ENCODE measurements at regions not wholly inside any gene's neighbourhood (a gene's known extent, or its start where the extent isn't known, plus 50 kb on each side); places are given as distances from the start of the nearest gene placed in this dataset.

DNA sequence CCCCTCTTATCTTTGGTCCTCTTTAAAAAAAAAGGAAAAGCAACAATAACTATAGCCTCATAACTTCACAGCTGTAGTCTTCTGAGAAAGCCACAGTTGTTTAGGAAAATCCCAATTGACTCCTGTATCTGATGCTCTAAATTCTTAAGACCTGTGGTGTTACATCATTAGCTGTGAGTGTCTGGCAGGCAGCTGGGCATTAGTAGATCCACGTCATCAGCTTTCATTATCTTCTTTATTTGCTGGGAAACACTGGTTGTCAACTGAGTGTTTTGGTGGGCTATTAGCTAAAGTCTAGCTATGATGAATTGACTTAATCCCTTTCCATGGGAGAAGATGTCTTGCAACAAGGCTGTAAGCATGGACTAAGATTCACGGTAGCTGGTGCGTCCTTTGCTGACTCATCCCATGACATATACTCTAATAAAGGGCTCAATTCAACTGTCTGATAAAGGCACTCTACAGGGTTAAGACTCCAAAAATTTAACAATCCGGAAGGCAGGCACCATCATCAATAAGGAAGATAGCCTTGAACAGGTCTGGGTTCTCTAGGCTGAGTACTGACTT is 517.2 kb downstream of the PLCL1 start:
- no peaks in the 10 kb centered on the region for H3K79me2 ChIP-seq
- H3K27ac ChIP-seq: no peak overlapping the region
- no peaks in the 10 kb centered on the region for H3K9me2 ChIP-seq (replicated peaks; ENCODE audit: insufficient read depth)
- no peaks in the 10 kb centered on the region for H3K4me1 ChIP-seq (ENCODE audit: insufficient read depth)
- DNase-seq (ENCODE audit: low spot score): no peak
- TF ChIP-seq EZH2 (IDR thresholded peaks at IDR 0.05; ENCODE audit: borderline replicate concordance) (no peak), EZH2phosphoT487 (IDR thresholded peaks at IDR 0.05; ENCODE audit: low read depth, severe bottlenecking, unreplicated experiment) (no peak)
- TF ChIP-seq, protein P1, sequence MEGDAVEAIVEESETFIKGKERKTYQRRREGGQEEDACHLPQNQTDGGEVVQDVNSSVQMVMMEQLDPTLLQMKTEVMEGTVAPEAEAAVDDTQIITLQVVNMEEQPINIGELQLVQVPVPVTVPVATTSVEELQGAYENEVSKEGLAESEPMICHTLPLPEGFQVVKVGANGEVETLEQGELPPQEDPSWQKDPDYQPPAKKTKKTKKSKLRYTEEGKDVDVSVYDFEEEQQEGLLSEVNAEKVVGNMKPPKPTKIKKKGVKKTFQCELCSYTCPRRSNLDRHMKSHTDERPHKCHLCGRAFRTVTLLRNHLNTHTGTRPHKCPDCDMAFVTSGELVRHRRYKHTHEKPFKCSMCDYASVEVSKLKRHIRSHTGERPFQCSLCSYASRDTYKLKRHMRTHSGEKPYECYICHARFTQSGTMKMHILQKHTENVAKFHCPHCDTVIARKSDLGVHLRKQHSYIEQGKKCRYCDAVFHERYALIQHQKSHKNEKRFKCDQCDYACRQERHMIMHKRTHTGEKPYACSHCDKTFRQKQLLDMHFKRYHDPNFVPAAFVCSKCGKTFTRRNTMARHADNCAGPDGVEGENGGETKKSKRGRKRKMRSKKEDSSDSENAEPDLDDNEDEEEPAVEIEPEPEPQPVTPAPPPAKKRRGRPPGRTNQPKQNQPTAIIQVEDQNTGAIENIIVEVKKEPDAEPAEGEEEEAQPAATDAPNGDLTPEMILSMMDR (IDR thresholded peaks at IDR 0.05; ENCODE audit: poor library complexity): no peak
- no peak overlapping the region for H3K4me3 ChIP-seq
- H3K27me3 ChIP-seq: no peaks in the 10 kb centered on the region
- no peak overlapping the region for H3K4me2 ChIP-seq
- no peaks in the 10 kb centered on the region for H3K36me3 ChIP-seq (replicated peaks; ENCODE audit: insufficient read depth, low read depth)
- no peak overlapping the region for H2AFZ ChIP-seq
- no peaks in the 10 kb centered on the region for H4K20me1 ChIP-seq (ENCODE audit: insufficient read depth, poor library complexity, severe bottlenecking)
- no peaks in the 10 kb centered on the region for H3K9me3 ChIP-seq (ENCODE audit: low read depth)
- 79% methylated on average over 4 of the region's 4 CpGs for WGBS (ENCODE audit: low lambda C conversion rate, missing lambda C conversion rate)

DNA sequence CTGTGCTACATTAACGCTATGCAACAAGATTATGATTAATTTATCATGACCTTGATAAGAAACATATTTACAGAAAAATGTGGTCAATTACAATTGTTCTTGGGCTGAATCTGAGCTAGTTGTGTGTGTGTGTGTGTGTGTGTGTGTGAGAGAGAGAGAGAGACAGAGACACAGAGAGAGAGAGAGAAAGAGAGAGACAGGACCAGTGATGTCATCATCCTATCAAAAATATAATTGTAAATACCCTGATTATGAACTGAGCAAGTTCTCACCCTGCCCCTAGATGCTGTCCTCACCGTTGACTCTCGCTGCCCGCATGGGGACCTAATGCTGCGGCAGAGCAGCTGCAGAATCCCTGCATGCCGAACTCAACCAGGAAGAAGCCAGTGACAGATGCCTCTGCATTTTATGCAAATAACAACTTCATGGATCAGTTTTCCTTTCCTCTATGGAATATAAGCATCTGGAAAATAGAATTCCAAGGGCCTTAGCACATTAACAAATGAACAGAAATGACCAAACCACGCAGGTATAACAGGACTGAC is 512.5 kb downstream of the PLCL1 start:
- no peak overlapping the region for H2AFZ ChIP-seq
- H4K20me1 ChIP-seq (ENCODE audit: insufficient read depth, poor library complexity, severe bottlenecking): no peaks in the 10 kb centered on the region
- 67% methylated on average over 7 of the region's 7 CpGs for WGBS (ENCODE audit: low lambda C conversion rate, missing lambda C conversion rate)
- no peak for DNase-seq (ENCODE audit: low spot score)
- TF ChIP-seq, protein P1 (IDR thresholded peaks at IDR 0.05; ENCODE audit: poor library complexity): no peak
- TF ChIP-seq EZH2 (IDR thresholded peaks at IDR 0.05; ENCODE audit: borderline replicate concordance) (no peak), EZH2phosphoT487 (IDR thresholded peaks at IDR 0.05; ENCODE audit: low read depth, severe bottlenecking, unreplicated experiment) (no peak)
- no peaks in the 10 kb centered on the region for H3K36me3 ChIP-seq (replicated peaks; ENCODE audit: insufficient read depth, low read depth)
- H3K4me3 ChIP-seq: no peak overlapping the region
- no peak overlapping the region for H3K4me2 ChIP-seq
- H3K79me2 ChIP-seq: no peaks in the 10 kb centered on the region
- no peaks in the 10 kb centered on the region for H3K9me3 ChIP-seq (ENCODE audit: low read depth)
- H3K9me2 ChIP-seq (replicated peaks; ENCODE audit: insufficient read depth): no peaks in the 10 kb centered on the region
- no peak overlapping the region for H3K27ac ChIP-seq
- H3K27me3 ChIP-seq: no peaks in the 10 kb centered on the region
- H3K4me1 ChIP-seq (ENCODE audit: insufficient read depth): no peaks in the 10 kb centered on the region

DNA sequence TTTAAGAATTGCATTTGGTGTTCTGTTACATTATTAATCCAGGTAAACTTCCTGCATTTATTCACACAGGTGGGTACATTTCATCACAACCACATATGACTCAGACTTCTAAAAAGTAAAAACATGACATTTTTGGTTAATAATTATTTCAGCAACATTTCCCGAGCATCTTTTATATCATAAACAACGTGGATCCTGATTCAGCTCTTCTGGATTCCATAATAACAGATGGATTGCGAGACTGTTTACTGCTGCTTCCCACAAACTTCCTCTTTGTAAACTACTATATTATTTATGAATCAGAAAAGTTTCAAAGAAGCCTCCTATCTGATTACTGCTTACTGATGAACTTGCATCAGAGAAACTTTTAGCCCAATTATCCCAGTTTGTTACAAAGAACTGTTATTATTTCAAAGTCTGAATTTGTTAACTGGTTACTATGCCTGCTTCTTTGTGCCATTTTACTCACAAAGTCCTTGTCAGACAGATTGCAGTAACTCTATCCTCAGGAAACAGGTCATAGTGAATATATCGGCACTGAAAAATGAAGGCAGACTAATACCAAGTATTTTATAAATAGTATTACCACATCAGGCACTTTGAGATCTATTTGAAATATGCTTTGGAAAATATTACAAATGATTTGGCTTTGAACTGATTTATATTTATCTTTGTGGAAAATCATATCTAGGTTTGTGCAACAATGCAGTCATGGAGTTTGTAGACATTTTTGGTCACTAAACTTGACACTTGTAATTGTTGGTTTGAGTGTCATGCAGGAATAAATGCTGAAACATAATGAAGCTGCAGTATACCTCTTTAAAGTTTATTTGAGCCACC is 511.6 kb downstream of the PLCL1 start:
- Histone ChIP-seq H2AFZ (no peak overlapping the region), H3K36me3 (replicated peaks; ENCODE audit: insufficient read depth, low read depth) (no peaks in the 10 kb centered on the region), H3K9me3 (ENCODE audit: low read depth) (no peaks in the 10 kb centered on the region), H3K4me3 (no peak overlapping the region), H3K9me2 (replicated peaks; ENCODE audit: insufficient read depth) (no peaks in the 10 kb centered on the region), H3K27me3 (no peaks in the 10 kb centered on the region), H3K79me2 (no peaks in the 10 kb centered on the region), H4K20me1 (ENCODE audit: insufficient read depth, poor library complexity, severe bottlenecking) (no peaks in the 10 kb centered on the region), H3K4me2 (no peak overlapping the region), H3K4me1 (ENCODE audit: insufficient read depth) (no peaks in the 10 kb centered on the region), H3K27ac (no peak overlapping the region)
- TF ChIP-seq, protein P1 (IDR thresholded peaks at IDR 0.05; ENCODE audit: poor library complexity): no peak
- no peak for TF ChIP-seq EZH2 (IDR thresholded peaks at IDR 0.05; ENCODE audit: borderline replicate concordance)
- WGBS (ENCODE audit: low lambda C conversion rate, missing lambda C conversion rate): 67% methylated on average over 4 of the region's 4 CpGs
- no peak for DNase-seq (ENCODE audit: low spot score)

Data from hepatocyte (in vitro differentiated cells).